Prostate gland (tissue), 2 donors: ENCODE measurements at regions not wholly inside any gene's neighbourhood (a gene's known extent, or its start where the extent isn't known, plus 50 kb on each side); places are given as distances from the start of the nearest gene placed in this dataset.
"Not testable (repeated sequence)": the region's sequence is repeated elsewhere in the genome, so short reads cannot be mapped to it uniquely, and the experiment has no call there.

Experiments
- POLR2AphosphoS5 ChIP-seq: sonication (generic); formaldehyde crosslinking; IDR thresholded peaks from one replicate; pipeline ENCODE4 v1.6.1; 2017; ENCODE audit warnings: antibody characterized with exemption
- TF ChIP-seq, protein P1 (sequence below), 4 experiments: fragments of 200-600 bp in 2 of 4; fragments of 450-650 bp in 2 of 4; sonication (generic) in 2 of 4; IDR thresholded peaks; 1 replicate in 3 of 4; 2 replicates in 1 of 4; pipeline ENCODE4 v1.5.1; 2016 to 2019; ENCODE audit warnings: antibody characterized with exemption in 4 of 4, mild to moderate bottlenecking in 2 of 4, moderate library complexity in 2 of 4

DNA sequence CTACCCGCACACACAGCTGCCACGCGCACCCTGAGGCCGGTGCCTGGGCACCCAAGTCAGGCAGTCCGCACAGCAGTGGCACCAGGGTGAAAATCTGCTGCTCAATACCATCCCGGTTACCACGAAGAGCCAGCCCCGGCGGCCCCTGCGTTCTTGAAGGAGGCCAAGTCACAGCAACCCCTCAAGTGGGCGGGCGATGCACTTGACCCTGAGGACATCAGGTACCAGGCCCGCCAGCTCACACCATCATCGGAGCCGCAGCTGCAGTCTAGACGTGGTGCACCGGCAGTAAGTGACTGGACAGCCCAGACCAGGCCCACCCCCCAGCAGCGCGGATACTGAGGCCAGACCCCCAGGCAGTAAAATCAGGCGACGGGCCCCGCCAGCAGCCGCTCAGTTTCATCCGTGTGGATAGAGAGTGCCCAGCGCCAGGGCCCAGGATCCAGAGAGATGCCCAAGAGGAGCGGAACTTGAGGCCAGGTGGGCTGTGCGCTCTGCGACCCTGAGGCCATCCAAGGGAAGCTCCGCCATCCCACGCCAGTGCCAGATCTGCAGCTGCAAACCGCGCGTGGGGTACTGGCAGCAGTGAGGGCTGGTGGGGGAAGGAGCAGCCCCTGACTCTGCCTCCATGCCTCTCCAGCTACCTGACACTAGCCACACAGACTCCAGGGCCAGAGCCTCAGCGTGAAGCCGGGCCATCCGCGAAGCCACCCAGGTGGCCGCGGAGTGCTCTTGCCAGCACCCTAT, 1214.2 kb downstream of the FOXD4L5 start:
- TF ChIP-seq, protein P1, sequence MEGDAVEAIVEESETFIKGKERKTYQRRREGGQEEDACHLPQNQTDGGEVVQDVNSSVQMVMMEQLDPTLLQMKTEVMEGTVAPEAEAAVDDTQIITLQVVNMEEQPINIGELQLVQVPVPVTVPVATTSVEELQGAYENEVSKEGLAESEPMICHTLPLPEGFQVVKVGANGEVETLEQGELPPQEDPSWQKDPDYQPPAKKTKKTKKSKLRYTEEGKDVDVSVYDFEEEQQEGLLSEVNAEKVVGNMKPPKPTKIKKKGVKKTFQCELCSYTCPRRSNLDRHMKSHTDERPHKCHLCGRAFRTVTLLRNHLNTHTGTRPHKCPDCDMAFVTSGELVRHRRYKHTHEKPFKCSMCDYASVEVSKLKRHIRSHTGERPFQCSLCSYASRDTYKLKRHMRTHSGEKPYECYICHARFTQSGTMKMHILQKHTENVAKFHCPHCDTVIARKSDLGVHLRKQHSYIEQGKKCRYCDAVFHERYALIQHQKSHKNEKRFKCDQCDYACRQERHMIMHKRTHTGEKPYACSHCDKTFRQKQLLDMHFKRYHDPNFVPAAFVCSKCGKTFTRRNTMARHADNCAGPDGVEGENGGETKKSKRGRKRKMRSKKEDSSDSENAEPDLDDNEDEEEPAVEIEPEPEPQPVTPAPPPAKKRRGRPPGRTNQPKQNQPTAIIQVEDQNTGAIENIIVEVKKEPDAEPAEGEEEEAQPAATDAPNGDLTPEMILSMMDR (IDR thresholded peaks at IDR 0.05), result not testable (repeated sequence)
- TF ChIP-seq POLR2AphosphoS5, result not testable (repeated sequence)
